ENCODE measurements at regions not wholly inside any gene's neighbourhood (a gene's known extent, or its start where the extent isn't known, plus 50 kb on each side); places are given as distances from the start of the nearest gene placed in this dataset.

- DNase-seq: no peak
- no peaks in the 10 kb centered on the region for H3K9me3 Mint-ChIP-seq (ENCODE audit: insufficient read depth)
- H3K27me3 Mint-ChIP-seq (ENCODE audit: low read depth): no peaks in the 10 kb centered on the region
- H3K27ac Mint-ChIP-seq: no peak overlapping the region
- ChIA-PET POLR2A (no interaction called here), CTCF (no interaction called here)
- no peaks in the 10 kb centered on the region for H3K36me3 Mint-ChIP-seq (ENCODE audit: low read depth)
- no peaks in the 10 kb centered on the region for H3K4me1 Mint-ChIP-seq (ENCODE audit: low read depth)
- ATAC-seq: no peak
- no peak overlapping the region for H3K4me3 Mint-ChIP-seq
Measured at GRCh38 chr3:168615493-168616020, 519.8 kb upstream of the GOLIM4 start.

- H3K4me1 Mint-ChIP-seq (ENCODE audit: low read depth): no peaks in the 10 kb centered on the region
- ChIA-PET CTCF (no interaction called here), POLR2A (no interaction called here)
- H3K9me3 Mint-ChIP-seq (ENCODE audit: insufficient read depth): no peaks in the 10 kb centered on the region
- ATAC-seq (no peak), DNase-seq (no peak)
- H3K4me3 Mint-ChIP-seq: no peak overlapping the region
- no peaks in the 10 kb centered on the region for H3K36me3 Mint-ChIP-seq (ENCODE audit: low read depth)
- H3K27ac Mint-ChIP-seq: no peak overlapping the region
- no peaks in the 10 kb centered on the region for H3K27me3 Mint-ChIP-seq (ENCODE audit: low read depth)
Measured at GRCh38 chr3:168613151-168613550, 517.4 kb upstream of the GOLIM4 start.

GRCh38 chr3:168612671-168613070 lies 516.9 kb upstream of the GOLIM4 start:
- H3K4me1 Mint-ChIP-seq (ENCODE audit: low read depth): no peaks in the 10 kb centered on the region
- POLR2A ChIA-PET: no interaction called here
- H3K36me3 Mint-ChIP-seq (ENCODE audit: low read depth): no peaks in the 10 kb centered on the region
- CTCF ChIA-PET: no interaction called here
- no peak for DNase-seq
- H3K4me3 Mint-ChIP-seq: no peak overlapping the region
- ATAC-seq: no peak
- no peak overlapping the region for H3K27ac Mint-ChIP-seq
- no peaks in the 10 kb centered on the region for H3K9me3 Mint-ChIP-seq (ENCODE audit: insufficient read depth)
- no peaks in the 10 kb centered on the region for H3K27me3 Mint-ChIP-seq (ENCODE audit: low read depth)

- Mint-ChIP-seq H3K4me3 (no peak overlapping the region), H3K27ac (no peak overlapping the region), H3K27me3 (ENCODE audit: low read depth) (no peaks in the 10 kb centered on the region), H3K4me1 (ENCODE audit: low read depth) (no peaks in the 10 kb centered on the region), H3K9me3 (ENCODE audit: insufficient read depth) (no peaks in the 10 kb centered on the region), H3K36me3 (ENCODE audit: low read depth) (no peaks in the 10 kb centered on the region)
- ChIA-PET POLR2A (no interaction called here), CTCF (no interaction called here)
- ATAC-seq (no peak), DNase-seq (no peak)
Measured at GRCh38 chr3:168611826-168612225, 516.1 kb upstream of the GOLIM4 start.

- Mint-ChIP-seq H3K4me1 (ENCODE audit: low read depth) (no peaks in the 10 kb centered on the region), H3K27ac (no peak overlapping the region), H3K4me3 (no peak overlapping the region), H3K27me3 (ENCODE audit: low read depth) (no peaks in the 10 kb centered on the region), H3K36me3 (ENCODE audit: low read depth) (no peaks in the 10 kb centered on the region), H3K9me3 (ENCODE audit: insufficient read depth) (no peaks in the 10 kb centered on the region)
- ChIA-PET POLR2A (no interaction called here), CTCF (no interaction called here)
- DNase-seq (no peak), ATAC-seq (no peak)
Measured at GRCh38 chr3:168608926-168609325, 513.2 kb upstream of the GOLIM4 start.

- DNase-seq (no peak), ATAC-seq (no peak)
- Mint-ChIP-seq H3K9me3 (ENCODE audit: insufficient read depth) (no peaks in the 10 kb centered on the region), H3K36me3 (ENCODE audit: low read depth) (no peaks in the 10 kb centered on the region), H3K27me3 (ENCODE audit: low read depth) (no peaks in the 10 kb centered on the region), H3K4me1 (ENCODE audit: low read depth) (no peaks in the 10 kb centered on the region), H3K27ac (no peak overlapping the region), H3K4me3 (no peak overlapping the region)
- ChIA-PET CTCF (no interaction called here), POLR2A (no interaction called here)
Measured at GRCh38 chr3:168604767-168605166, 509.0 kb upstream of the GOLIM4 start.

GRCh38 chr3:168598250-168598649 lies 502.5 kb upstream of the GOLIM4 start:
- Mint-ChIP-seq H3K27me3 (ENCODE audit: low read depth) (no peaks in the 10 kb centered on the region), H3K9me3 (ENCODE audit: insufficient read depth) (no peaks in the 10 kb centered on the region), H3K27ac (no peak overlapping the region), H3K4me1 (ENCODE audit: low read depth) (no peaks in the 10 kb centered on the region), H3K36me3 (ENCODE audit: low read depth) (no peaks in the 10 kb centered on the region), H3K4me3 (no peak overlapping the region)
- CTCF ChIA-PET: no interaction called here
- POLR2A ChIA-PET: no interaction called here
- ATAC-seq (no peak), DNase-seq (no peak)

GRCh38 chr3:168596175-168596823 lies 500.6 kb upstream of the GOLIM4 start:
- POLR2A ChIA-PET: no interaction called here
- H3K4me1 Mint-ChIP-seq (ENCODE audit: low read depth): no peaks in the 10 kb centered on the region
- H3K9me3 Mint-ChIP-seq (ENCODE audit: insufficient read depth): no peaks in the 10 kb centered on the region
- no peaks in the 10 kb centered on the region for H3K36me3 Mint-ChIP-seq (ENCODE audit: low read depth)
- H3K27me3 Mint-ChIP-seq (ENCODE audit: low read depth): no peaks in the 10 kb centered on the region
- no peak overlapping the region for H3K27ac Mint-ChIP-seq
- DNase-seq (no peak), ATAC-seq (no peak)
- H3K4me3 Mint-ChIP-seq: no peak overlapping the region
- CTCF ChIA-PET: no interaction called here

- Mint-ChIP-seq H3K27me3 (ENCODE audit: low read depth) (no peaks in the 10 kb centered on the region), H3K9me3 (ENCODE audit: insufficient read depth) (no peaks in the 10 kb centered on the region), H3K36me3 (ENCODE audit: low read depth) (no peaks in the 10 kb centered on the region), H3K4me1 (ENCODE audit: low read depth) (no peaks in the 10 kb centered on the region), H3K4me3 (no peak overlapping the region), H3K27ac (no peak overlapping the region)
- CTCF ChIA-PET: no interaction called here
- DNase-seq: no peak
- POLR2A ChIA-PET: no interaction called here
- ATAC-seq: no peak
Measured at GRCh38 chr3:168591587-168591986, 495.9 kb upstream of the GOLIM4 start.

GRCh38 chr3:168589376-168589775 lies 493.7 kb upstream of the GOLIM4 start:
- DNase-seq (no peak), ATAC-seq (no peak)
- H3K4me3 Mint-ChIP-seq: no peak overlapping the region
- H3K27ac Mint-ChIP-seq: no peak overlapping the region
- H3K9me3 Mint-ChIP-seq (ENCODE audit: insufficient read depth): no peaks in the 10 kb centered on the region
- H3K4me1 Mint-ChIP-seq (ENCODE audit: low read depth): no peaks in the 10 kb centered on the region
- POLR2A ChIA-PET: no interaction called here
- CTCF ChIA-PET: no interaction called here
- no peaks in the 10 kb centered on the region for H3K36me3 Mint-ChIP-seq (ENCODE audit: low read depth)
- no peaks in the 10 kb centered on the region for H3K27me3 Mint-ChIP-seq (ENCODE audit: low read depth)

- H3K4me3 Mint-ChIP-seq: no peak overlapping the region
- DNase-seq (no peak), ATAC-seq (no peak)
- H3K36me3 Mint-ChIP-seq (ENCODE audit: low read depth): no peaks in the 10 kb centered on the region
- H3K4me1 Mint-ChIP-seq (ENCODE audit: low read depth): no peaks in the 10 kb centered on the region
- H3K9me3 Mint-ChIP-seq (ENCODE audit: insufficient read depth): no peaks in the 10 kb centered on the region
- no peaks in the 10 kb centered on the region for H3K27me3 Mint-ChIP-seq (ENCODE audit: low read depth)
- H3K27ac Mint-ChIP-seq: no peak overlapping the region
- ChIA-PET POLR2A (no interaction called here), CTCF (no interaction called here)
Measured at GRCh38 chr3:168585544-168585943, 489.8 kb upstream of the GOLIM4 start.

GRCh38 chr3:168583977-168584376 lies 488.3 kb upstream of the GOLIM4 start:
- Mint-ChIP-seq H3K36me3 (ENCODE audit: low read depth) (no peaks in the 10 kb centered on the region), H3K9me3 (ENCODE audit: insufficient read depth) (no peaks in the 10 kb centered on the region), H3K4me1 (ENCODE audit: low read depth) (no peaks in the 10 kb centered on the region), H3K27me3 (ENCODE audit: low read depth) (no peaks in the 10 kb centered on the region), H3K27ac (no peak overlapping the region), H3K4me3 (no peak overlapping the region)
- ATAC-seq (no peak), DNase-seq (no peak)
- ChIA-PET POLR2A (no interaction called here), CTCF (no interaction called here)

- ChIA-PET CTCF (no interaction called here), POLR2A (no interaction called here)
- no peak for DNase-seq
- no peaks in the 10 kb centered on the region for H3K27me3 Mint-ChIP-seq (ENCODE audit: low read depth)
- no peaks in the 10 kb centered on the region for H3K4me1 Mint-ChIP-seq (ENCODE audit: low read depth)
- H3K36me3 Mint-ChIP-seq (ENCODE audit: low read depth): no peaks in the 10 kb centered on the region
- no peaks in the 10 kb centered on the region for H3K9me3 Mint-ChIP-seq (ENCODE audit: insufficient read depth)
- H3K27ac Mint-ChIP-seq: no peak overlapping the region
- ATAC-seq: no peak
- no peak overlapping the region for H3K4me3 Mint-ChIP-seq
Measured at GRCh38 chr3:168582503-168582902, 486.8 kb upstream of the GOLIM4 start.

Data from activated CD8-positive, alpha-beta T cell treated with anti-CD3 and anti-CD28 coated beads, Interleukin-2, amount 10 ng/mL, durations not matched to agents 7 days and 5 days (primary cell).